OCI-LY3 (cell line): ENCODE measurements at regions not wholly inside any gene's neighbourhood (a gene's known extent, or its start where the extent isn't known, plus 50 kb on each side); places are given as distances from the start of the nearest gene placed in this dataset.

Experiments used
- H2AFZ ChIP-seq: fragments of 200-600, 300-600 bp; shearing (Covaris generic); 2 replicates; pipeline ENCODE4 v1.6.0; 2014; ENCODE audit warnings: antibody characterized with exemption, low read depth, low read length
- H3K27ac ChIP-seq: fragments of 200-600, 300-600 bp; sonication (generic); 2 replicates; pipeline ENCODE4 v1.5.1; 2014; ENCODE audit warnings: mild to moderate bottlenecking, low read length, moderate library complexity, mixed read lengths
- H3K27me3 ChIP-seq: fragments of 200-600, 300-600 bp; sonication (generic); 2 replicates; pipeline ENCODE4 v1.6.1; 2014; ENCODE audit warnings: low read depth, low read length, mixed read lengths
- H3K36me3 ChIP-seq: fragments of 200-600, 300-600 bp; sonication (generic); replicated peaks from 2 replicates; pipeline ENCODE3; 2014; ENCODE audit warnings: low read depth, low read length, mixed read lengths
- H3K4me1 ChIP-seq: fragments of 300-600, 200-600 bp; sonication (generic); 2 replicates; pipeline ENCODE4 v1.6.1; 2014; ENCODE audit warnings: low read length, mixed read lengths
- H3K4me2 ChIP-seq: fragments of 200-600, 300-600 bp; sonication (generic); 2 replicates; pipeline ENCODE4 v1.6.1; 2014; ENCODE audit warnings: low read length, mixed read lengths
- H3K4me3 ChIP-seq: fragments of 300-600, 200-600 bp; sonication (generic); 2 replicates; pipeline ENCODE4 v1.5.1; 2014; ENCODE audit warnings: antibody characterized with exemption, mild to moderate bottlenecking, low read length, moderate library complexity
- H3K79me2 ChIP-seq: fragments of 300-600, 200-600 bp; shearing (Covaris generic); 2 replicates; pipeline ENCODE4 v1.6.1; 2014; ENCODE audit warnings: mild to moderate bottlenecking, low read length, mixed read lengths
- H3K9ac ChIP-seq: fragments of 300-600, 200-600 bp; shearing (Covaris generic); 2 replicates; pipeline ENCODE4 v1.6.0; 2014; ENCODE audit warnings: mild to moderate bottlenecking, low read length, moderate library complexity
- H3K9me3 ChIP-seq: fragments of 200-600, 300-600 bp; shearing (Covaris generic); 2 replicates; pipeline ENCODE4 v1.6.1; 2014; ENCODE audit warnings: low read length, mixed read lengths; ENCODE audit not compliant: insufficient read depth
- H4K20me1 ChIP-seq: fragments of 200-600, 300-600 bp; sonication (generic); 2 replicates; pipeline ENCODE4 v1.6.1; 2016; ENCODE audit warnings: low read length, mixed read lengths; ENCODE audit not compliant: insufficient read depth
- CTCF ChIP-seq: fragments of 200-600, 300-600 bp; sonication (generic); IDR thresholded peaks from 2 replicates; pipeline ENCODE4 v1.5.1; 2014; ENCODE audit warnings: antibody characterized with exemption, low read length, low read depth
- EZH2phosphoT487 ChIP-seq: fragments of 200-600 bp; shearing (Covaris generic); IDR thresholded peaks from 2 replicates; pipeline ENCODE4 v1.6.1; 2018; ENCODE audit warnings: antibody characterized with exemption, mixed run types, low read depth

DNA sequence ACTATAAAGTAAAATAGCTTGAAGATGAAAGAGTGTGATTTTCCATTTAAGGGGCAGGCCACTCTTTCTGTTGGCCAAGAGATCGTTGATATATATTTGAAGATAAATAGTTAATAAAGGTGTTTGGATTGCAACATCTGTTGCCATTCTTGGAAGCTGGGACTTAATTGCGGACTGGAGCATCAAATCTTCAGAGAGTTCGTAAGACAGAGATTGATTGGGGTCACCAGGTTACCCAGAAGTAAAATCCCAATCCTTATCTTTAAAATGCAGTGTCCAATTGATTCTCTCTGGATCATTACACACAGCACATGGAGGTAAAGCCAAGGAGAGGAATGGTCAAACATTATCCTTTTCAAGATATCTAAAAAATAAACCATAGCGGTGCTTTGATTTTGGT, 220.8 kb upstream of the HES1 start:
- no peaks in the 10 kb centered on the region for H4K20me1 ChIP-seq
- H3K4me2 ChIP-seq = no peak overlapping the region
- no peak overlapping the region for H3K4me3 ChIP-seq
- H3K27ac ChIP-seq = no peak overlapping the region
- H3K36me3 ChIP-seq = no peaks in the 10 kb centered on the region
- peaks cover 10% of the 10 kb centered on the region; the same call in 1 of the 2 replicates for H3K27me3 ChIP-seq
- H3K4me1 ChIP-seq = peaks cover 9% of the 10 kb centered on the region; the same call in 1 of the 2 replicates
- no peaks in the 10 kb centered on the region for H3K9me3 ChIP-seq
- H3K9ac ChIP-seq = no peak overlapping the region
- H2AFZ ChIP-seq = no peak overlapping the region
- no peaks in the 10 kb centered on the region for H3K79me2 ChIP-seq
- TF ChIP-seq CTCF (no peak), EZH2phosphoT487 (no peak)

GRCh38 chr3:193915613-193916012, 220.3 kb upstream of the HES1 start:
- no peak overlapping the region for H3K27ac ChIP-seq

GRCh38 chr3:193917158-193917557, 218.8 kb upstream of the HES1 start:
- no peaks in the 10 kb centered on the region for H3K9me3 ChIP-seq
- no peak overlapping the region for H3K4me2 ChIP-seq
- H3K79me2 ChIP-seq = no peaks in the 10 kb centered on the region
- H3K4me3 ChIP-seq = no peak overlapping the region
- H3K36me3 ChIP-seq = no peaks in the 10 kb centered on the region
- H3K27me3 ChIP-seq = peaks cover 10% of the 10 kb centered on the region; the same call in 1 of the 2 replicates
- no peak overlapping the region for H3K9ac ChIP-seq
- H2AFZ ChIP-seq = no peak overlapping the region
- no peaks in the 10 kb centered on the region for H4K20me1 ChIP-seq
- TF ChIP-seq EZH2phosphoT487 (no peak), CTCF (no peak)
- no peaks in the 10 kb centered on the region for H3K4me1 ChIP-seq
- no peak overlapping the region for H3K27ac ChIP-seq

More at GRCh38 chr3:193915613-193916012, 220.3 kb upstream of the HES1 start:
- H3K9me3 ChIP-seq = no peaks in the 10 kb centered on the region
- H3K4me1 ChIP-seq = peaks cover 4% of the 10 kb centered on the region; the same call in 1 of the 2 replicates
- no peak overlapping the region for H2AFZ ChIP-seq
- no peaks in the 10 kb centered on the region for H3K36me3 ChIP-seq
- peaks cover 10% of the 10 kb centered on the region; the same call in 1 of the 2 replicates for H3K27me3 ChIP-seq
- no peak overlapping the region for H3K4me3 ChIP-seq
- no peaks in the 10 kb centered on the region for H4K20me1 ChIP-seq
- no peaks in the 10 kb centered on the region for H3K79me2 ChIP-seq
- no peak overlapping the region for H3K9ac ChIP-seq
- TF ChIP-seq EZH2phosphoT487 (no peak), CTCF (no peak)
- no peak overlapping the region for H3K4me2 ChIP-seq

GRCh38 chr3:193921465-193921864, 214.5 kb upstream of the HES1 start:
- Histone ChIP-seq H3K27me3 (peaks cover 6% of the 10 kb centered on the region; the same call in 1 of the 2 replicates), H4K20me1 (no peaks in the 10 kb centered on the region), H3K36me3 (no peaks in the 10 kb centered on the region), H3K79me2 (no peaks in the 10 kb centered on the region), H3K4me3 (no peak overlapping the region), H3K9ac (no peak overlapping the region), H3K27ac (no peak overlapping the region), H2AFZ (no peak overlapping the region), H3K9me3 (no peaks in the 10 kb centered on the region), H3K4me2 (no peak overlapping the region), H3K4me1 (peaks cover 7% of the 10 kb centered on the region)
- TF ChIP-seq CTCF = no peak
- TF ChIP-seq EZH2phosphoT487 = no peak
